H1 (cell line): ENCODE measurements at regions not wholly inside any gene's neighbourhood (a gene's known extent, or its start where the extent isn't known, plus 50 kb on each side); places are given as distances from the start of the nearest gene placed in this dataset.

Experiments used
- CTCF ChIA-PET: fragments of 300-600 bp; sonication (Branson Sonifier 250); formaldehyde crosslinking; loops from one replicate; lab custom pipeline; 2021; ENCODE audit not compliant: partially characterized antibody; lab: Charles Lee
- POLR2A ChIA-PET: fragments of 300-600 bp; sonication (Branson Sonifier 250); formaldehyde crosslinking; loops from one replicate; lab custom pipeline; 2021; ENCODE audit warnings: inconsistent platforms; ENCODE audit not compliant: partially characterized antibody; lab: Charles Lee
- DNase-seq, 2 experiments: peaks; one replicate each; pipeline versions ENCODE4 v3.0.0 to v3.0.0-alpha.2; 2010 to 2022; ENCODE audit warnings: low spot score in 2 of 2, low read depth in 1 of 2, mixed read lengths in 1 of 2
- FAIRE-seq: peaks from 2 replicates; lab custom pipeline; 2011; peaks lifted over from hg19 to GRCh38; lab: Jason Lieb, UNC
- H2AFZ ChIP-seq: 2 replicates; pipeline ENCODE4 v1.8.1; 2012; ENCODE audit warnings: low read length, inconsistent platforms
- H2AK5ac ChIP-seq: 2 replicates; pipeline ENCODE4 v1.6.1; 2013; ENCODE audit warnings: low read depth, low read length
- H2BK120ac ChIP-seq: replicated peaks from 2 replicates; pipeline ENCODE3; 2013; ENCODE audit warnings: low read depth, low read length, inconsistent platforms
- H2BK12ac ChIP-seq: 2 replicates; pipeline ENCODE4 v1.6.1; 2013; ENCODE audit warnings: low read depth, low read length
- H2BK15ac ChIP-seq: 2 replicates; pipeline ENCODE4 v1.6.1; 2013; ENCODE audit warnings: low read length
- H2BK20ac ChIP-seq: 2 replicates; pipeline ENCODE4 v1.6.1; 2013; ENCODE audit warnings: low read length
- H2BK5ac ChIP-seq: 2 replicates; pipeline ENCODE4 v1.6.1; 2013; ENCODE audit warnings: low read depth, low read length
- H3K14ac ChIP-seq: 2 replicates; pipeline ENCODE4 v1.6.1; 2013; ENCODE audit warnings: inconsistent platforms; ENCODE audit not compliant: insufficient read length
- H3K18ac ChIP-seq: 2 replicates; pipeline ENCODE4 v1.6.1; 2013; ENCODE audit warnings: low read length; ENCODE audit errors: extremely low read depth
- H3K23ac ChIP-seq: 2 replicates; pipeline ENCODE4 v1.6.1; 2013; ENCODE audit warnings: inconsistent platforms; ENCODE audit not compliant: insufficient read length
- H3K23me2 ChIP-seq: 2 replicates; pipeline ENCODE4 v1.6.1; 2013; ENCODE audit warnings: low read depth, low read length
- H3K27ac ChIP-seq: 2 replicates; pipeline ENCODE4 v1.6.1; 2011; ENCODE audit warnings: low read depth, low read length, inconsistent platforms
- H3K27me3 ChIP-seq, 4 experiments: replicated peaks in 1 of 4; 1 replicate in 1 of 4; 2 replicates in 3 of 4; pipeline versions ENCODE4 v1.6.1 to v1.8.1; 2011 to 2013; ENCODE audit warnings: low read length in 3 of 4, mild to moderate bottlenecking in 3 of 4, inconsistent platforms in 2 of 4, mixed read lengths in 2 of 4, moderate library complexity in 1 of 4; ENCODE audit not compliant: control insufficient read depth in 3 of 4, insufficient read depth in 3 of 4; ENCODE audit errors: extremely low read depth in 1 of 4
- H3K36me3 ChIP-seq, 4 experiments: 2 replicates each; pipeline versions ENCODE4 v1.6.1 to v1.8.1; 2011 to 2013; ENCODE audit warnings: mild to moderate bottlenecking in 4 of 4, low read length in 3 of 4, moderate library complexity in 2 of 4, control low read depth in 1 of 4, inconsistent platforms in 1 of 4; ENCODE audit not compliant: insufficient read depth in 4 of 4, control insufficient read depth in 2 of 4
- H3K4ac ChIP-seq: replicated peaks from 2 replicates; pipeline ENCODE3; 2013; ENCODE audit warnings: low read length, low read depth, mixed read lengths, inconsistent platforms; ENCODE audit not compliant: insufficient read length
- H3K4me1 ChIP-seq, 4 experiments: replicated peaks in 1 of 4; 1 replicate in 1 of 4; 2 replicates in 3 of 4; pipeline versions ENCODE4 v1.6.1 to v1.8.1; 2011 to 2013; ENCODE audit warnings: low read length in 3 of 4, inconsistent platforms in 2 of 4, mixed read lengths in 1 of 4; ENCODE audit not compliant: insufficient read depth in 4 of 4, control insufficient read depth in 3 of 4
- H3K4me2 ChIP-seq, 2 experiments: 2 replicates each; pipeline versions ENCODE4 v1.6.1 to v1.8.1; 2011 to 2013; ENCODE audit warnings: low read depth in 2 of 2, low read length in 2 of 2, control low read depth in 1 of 2, inconsistent platforms in 1 of 2, mild to moderate bottlenecking in 1 of 2; ENCODE audit not compliant: insufficient read depth in 1 of 2
- H3K4me3 ChIP-seq, 4 experiments: fragments of 200-600, 300-600 bp in 1 of 4; sonication (generic), shearing (Covaris generic), sonication (Bioruptor Twin) in 1 of 4; 2 replicates each; pipeline versions ENCODE4 v1.5.1 to v1.8.1; 2011 to 2016; ENCODE audit warnings: low read length in 4 of 4, low read depth in 3 of 4, control low read depth in 2 of 4, inconsistent platforms in 2 of 4, mild to moderate bottlenecking in 2 of 4, mixed read lengths in 1 of 4, moderate library complexity in 1 of 4; ENCODE audit not compliant: insufficient read depth in 2 of 4; ENCODE audit errors: extremely low read depth in 1 of 4
- H3K56ac ChIP-seq: replicated peaks from 2 replicates; pipeline ENCODE3; 2013; ENCODE audit warnings: low read depth, mild to moderate bottlenecking, mixed read lengths, low read length, inconsistent platforms; ENCODE audit not compliant: insufficient read length
- H3K79me1 ChIP-seq: 2 replicates; pipeline ENCODE4 v1.6.1; 2013; ENCODE audit warnings: low read depth, low read length, control low read depth
- H3K79me2 ChIP-seq, 2 experiments: 2 replicates each; pipeline versions ENCODE4 v1.6.1 to v1.8.1; 2012 to 2013; ENCODE audit warnings: low read length in 2 of 2, mild to moderate bottlenecking in 2 of 2, inconsistent platforms in 1 of 2; ENCODE audit not compliant: insufficient read depth in 2 of 2, control insufficient read depth in 1 of 2
- H3K9ac ChIP-seq, 4 experiments: replicated peaks in 1 of 4; 1 replicate in 1 of 4; 2 replicates in 3 of 4; pipeline versions ENCODE4 v1.6.1 to v1.8.1; 2011 to 2013; ENCODE audit warnings: low read depth in 3 of 4, low read length in 3 of 4, control low read depth in 2 of 4, mild to moderate bottlenecking in 2 of 4, moderate library complexity in 2 of 4, inconsistent platforms in 1 of 4; ENCODE audit errors: extremely low read depth in 1 of 4
- H3K9me3 ChIP-seq, 2 experiments: 2 replicates each; pipeline versions ENCODE4 v1.6.1 to v1.8.1; 2012 to 2013; ENCODE audit warnings: mild to moderate bottlenecking in 2 of 2, moderate library complexity in 2 of 2, control low read depth in 1 of 2, inconsistent platforms in 1 of 2, low read depth in 1 of 2, low read length in 1 of 2, mixed read lengths in 1 of 2; ENCODE audit not compliant: insufficient read depth in 2 of 2
- H4K20me1 ChIP-seq, 2 experiments: replicated peaks in 1 of 2; 2 replicates each; pipeline versions ENCODE3 to v1.8.1; 2011 to 2013; ENCODE audit warnings: inconsistent platforms in 2 of 2, low read length in 2 of 2, mild to moderate bottlenecking in 1 of 2; ENCODE audit not compliant: insufficient read depth in 2 of 2, control insufficient read depth in 1 of 2
- H4K5ac ChIP-seq: 2 replicates; pipeline ENCODE4 v1.6.1; 2013; ENCODE audit warnings: low read length, low read depth, mixed read lengths, inconsistent platforms; ENCODE audit not compliant: insufficient read length
- H4K8ac ChIP-seq: 2 replicates; pipeline ENCODE4 v1.8.0; 2013; ENCODE audit warnings: mild to moderate bottlenecking, moderate library complexity, low read length, inconsistent platforms; ENCODE audit not compliant: insufficient read depth; ENCODE audit errors: extremely low read depth
- H4K91ac ChIP-seq: replicated peaks from 2 replicates; pipeline ENCODE3; 2013; ENCODE audit warnings: low read length, mixed read lengths, inconsistent platforms; ENCODE audit not compliant: insufficient read length
- ATF2 ChIP-seq: IDR thresholded peaks from 2 replicates; pipeline ENCODE4 v1.6.1; 2012; ENCODE audit warnings: low read length, inconsistent platforms
- ATF3 ChIP-seq: IDR thresholded peaks from 2 replicates; pipeline ENCODE4 v1.6.1; 2011; ENCODE audit warnings: low read depth, mild to moderate bottlenecking, low read length; ENCODE audit not compliant: insufficient read depth
- BACH1 ChIP-seq: IDR thresholded peaks from 2 replicates; pipeline ENCODE4 v1.6.1; 2012; ENCODE audit warnings: low read length, improper control_type of control experiment
- GABPA ChIP-seq: IDR thresholded peaks from 2 replicates; pipeline ENCODE4 v1.6.1; 2011; ENCODE audit warnings: mild to moderate bottlenecking, low read length, moderate library complexity, borderline replicate concordance; ENCODE audit not compliant: insufficient read depth
- GTF2F1 ChIP-seq: IDR thresholded peaks from 2 replicates; pipeline ENCODE4 v1.6.1; 2012; ENCODE audit warnings: low read depth, low read length, improper control_type of control experiment, borderline replicate concordance
- MAFK ChIP-seq: IDR thresholded peaks from 2 replicates; pipeline ENCODE4 v1.6.1; 2012; ENCODE audit warnings: low read depth, mild to moderate bottlenecking, improper control_type of control experiment, low read length
- NRF1 ChIP-seq: IDR thresholded peaks from 2 replicates; pipeline ENCODE4 v1.6.1; 2011; ENCODE audit warnings: mild to moderate bottlenecking, low read depth, low read length, improper control_type of control experiment
- POLR2AphosphoS5 ChIP-seq: IDR thresholded peaks from 2 replicates; pipeline ENCODE4 v1.6.1; 2011; ENCODE audit warnings: low read depth, low read length
- RBBP5 ChIP-seq: IDR thresholded peaks from 2 replicates; pipeline ENCODE4 v1.7.1; 2012; ENCODE audit warnings: low read depth, mild to moderate bottlenecking, inconsistent platforms, low read length, moderate library complexity, borderline replicate concordance
- RFX5 ChIP-seq: IDR thresholded peaks from 2 replicates; pipeline ENCODE4 v1.6.1; 2011; ENCODE audit warnings: low read depth, low read length, improper control_type of control experiment, borderline replicate concordance
- SP2 ChIP-seq: IDR thresholded peaks from 2 replicates; pipeline ENCODE4 v1.6.1; 2012; ENCODE audit warnings: mild to moderate bottlenecking, low read length, inconsistent platforms
- SP4 ChIP-seq: IDR thresholded peaks from 2 replicates; pipeline ENCODE4 v1.6.1; 2012; ENCODE audit warnings: low read length, inconsistent platforms
- TAF1 ChIP-seq: IDR thresholded peaks from 2 replicates; pipeline ENCODE4 v1.6.1; 2011; ENCODE audit warnings: mild to moderate bottlenecking, low read depth, low read length
- WGBS, 2 experiments: shearing (Covaris generic) in 1 of 2; methylation state at CpG; one replicate each; pipeline versions ENCODE4 v1.1.6 to v1.1.7; 2013 to 2015; ENCODE audit warnings: low lambda C conversion rate in 2 of 2, mixed read lengths in 2 of 2, inconsistent platforms in 1 of 2, low coverage in 1 of 2, missing lambda C conversion rate in 1 of 2; ENCODE audit not compliant: insufficient replicate concordance in 2 of 2, insufficient coverage in 1 of 2, insufficient read length in 1 of 2; ENCODE audit errors: extremely low coverage in 1 of 2, missing lambda C conversion rate in 1 of 2; 5-methylcytosine and 5-hydroxymethylcytosine counted together

- WGBS, 2 experiments = 95% methylated on average over 1 of the region's 1 CpG; no CpG with 5 or more reads in 1 of the 2 experiments
- no peak for FAIRE-seq
- CTCF ChIA-PET = no interaction called here
Measured at GRCh38 chr13:34879851-34880250, 62.2 kb upstream of the NBEA start.

More at GRCh38 chr13:34879851-34880250, 62.2 kb upstream of the NBEA start:
- H3K14ac ChIP-seq = no peak overlapping the region
- no peak overlapping the region for H3K18ac ChIP-seq
- no peaks in the 10 kb centered on the region for H3K79me2 ChIP-seq
- H3K9me3 ChIP-seq = no peaks in the 10 kb centered on the region
- no peaks in the 10 kb centered on the region; a peak in 1 of 7 replicates for H3K4me1 ChIP-seq
- H4K20me1 ChIP-seq = no peaks in the 10 kb centered on the region
- no peak overlapping the region for H4K91ac ChIP-seq
- H3K23me2 ChIP-seq = no peaks in the 10 kb centered on the region
- H2AK5ac ChIP-seq = no peak overlapping the region
- no peaks in the 10 kb centered on the region for H3K27me3 ChIP-seq
- DNase-seq = no peak
- no peak overlapping the region for H3K56ac ChIP-seq
- H3K4ac ChIP-seq = no peak overlapping the region
- POLR2A ChIA-PET = no interaction called here
- H2BK20ac ChIP-seq = no peak overlapping the region
- no peaks in the 10 kb centered on the region for H3K36me3 ChIP-seq
- H3K4me3 ChIP-seq = no peak overlapping the region
- H3K4me2 ChIP-seq = no peak overlapping the region
- no peak overlapping the region for H3K9ac ChIP-seq
- H4K5ac ChIP-seq = no peak overlapping the region
- no peak overlapping the region for H3K23ac ChIP-seq
- H4K8ac ChIP-seq = no peak overlapping the region
- H2BK15ac ChIP-seq = no peak overlapping the region
- H2BK5ac ChIP-seq = no peak overlapping the region
- H3K27ac ChIP-seq = no peak overlapping the region
- TF ChIP-seq GTF2F1 (no peak), POLR2AphosphoS5 (no peak), SP4 (no peak), RBBP5 (no peak), RFX5 (no peak), MAFK (no peak), SP2 (no peak), TAF1 (no peak), BACH1 (no peak), ATF2 (no peak), GABPA (no peak), NRF1 (no peak), ATF3 (no peak)
- H2BK120ac ChIP-seq = no peak overlapping the region
- no peak overlapping the region for H2BK12ac ChIP-seq
- no peak overlapping the region for H2AFZ ChIP-seq
- H3K79me1 ChIP-seq = no peaks in the 10 kb centered on the region
